HFF-Myc (cell line): ENCODE measurements at regions not wholly inside any gene's neighbourhood (a gene's known extent, or its start where the extent isn't known, plus 50 kb on each side); places are given as distances from the start of the nearest gene placed in this dataset.

Experiments
- DNase-seq: peaks from one replicate; pipeline ENCODE4 v3.0.0-alpha.2; 2011; ENCODE audit warnings: low read depth; ENCODE audit errors: extremely low read depth
- H3K4me3 ChIP-seq: replicated peaks from 2 replicates; pipeline ENCODE4 v1.5.1; 2011; ENCODE audit warnings: low read depth, mild to moderate bottlenecking, control low read depth, low read length
- TF ChIP-seq, protein P1 (sequence below): IDR thresholded peaks from 2 replicates; pipeline ENCODE4 v1.5.1; 2012; ENCODE audit warnings: mild to moderate bottlenecking, low read depth, low read length, control low read depth; ENCODE audit errors: missing control alignments

DNA sequence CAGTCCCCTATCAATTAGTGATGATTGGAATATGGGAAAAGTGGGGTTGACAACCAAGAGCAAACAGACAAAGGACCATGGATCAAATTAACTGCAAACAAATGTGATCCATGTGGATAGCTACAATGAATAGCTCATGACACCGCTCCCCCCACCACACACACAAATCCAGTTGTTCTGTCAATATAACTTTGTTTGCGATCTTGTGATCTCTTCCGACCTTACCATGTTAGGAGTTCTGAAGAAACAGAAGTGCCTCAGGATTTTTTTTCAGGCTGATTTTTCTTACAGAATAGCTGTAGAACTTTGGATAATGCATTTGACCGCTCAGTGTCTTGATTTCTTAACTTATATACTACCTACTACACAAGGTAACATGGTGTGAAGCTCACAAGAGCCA lies 116.6 kb downstream of the SH2D1A start:
- H3K4me3 ChIP-seq: no peak overlapping the region
- no peak for DNase-seq
- TF ChIP-seq, protein P1, sequence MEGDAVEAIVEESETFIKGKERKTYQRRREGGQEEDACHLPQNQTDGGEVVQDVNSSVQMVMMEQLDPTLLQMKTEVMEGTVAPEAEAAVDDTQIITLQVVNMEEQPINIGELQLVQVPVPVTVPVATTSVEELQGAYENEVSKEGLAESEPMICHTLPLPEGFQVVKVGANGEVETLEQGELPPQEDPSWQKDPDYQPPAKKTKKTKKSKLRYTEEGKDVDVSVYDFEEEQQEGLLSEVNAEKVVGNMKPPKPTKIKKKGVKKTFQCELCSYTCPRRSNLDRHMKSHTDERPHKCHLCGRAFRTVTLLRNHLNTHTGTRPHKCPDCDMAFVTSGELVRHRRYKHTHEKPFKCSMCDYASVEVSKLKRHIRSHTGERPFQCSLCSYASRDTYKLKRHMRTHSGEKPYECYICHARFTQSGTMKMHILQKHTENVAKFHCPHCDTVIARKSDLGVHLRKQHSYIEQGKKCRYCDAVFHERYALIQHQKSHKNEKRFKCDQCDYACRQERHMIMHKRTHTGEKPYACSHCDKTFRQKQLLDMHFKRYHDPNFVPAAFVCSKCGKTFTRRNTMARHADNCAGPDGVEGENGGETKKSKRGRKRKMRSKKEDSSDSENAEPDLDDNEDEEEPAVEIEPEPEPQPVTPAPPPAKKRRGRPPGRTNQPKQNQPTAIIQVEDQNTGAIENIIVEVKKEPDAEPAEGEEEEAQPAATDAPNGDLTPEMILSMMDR: no peak

DNA sequence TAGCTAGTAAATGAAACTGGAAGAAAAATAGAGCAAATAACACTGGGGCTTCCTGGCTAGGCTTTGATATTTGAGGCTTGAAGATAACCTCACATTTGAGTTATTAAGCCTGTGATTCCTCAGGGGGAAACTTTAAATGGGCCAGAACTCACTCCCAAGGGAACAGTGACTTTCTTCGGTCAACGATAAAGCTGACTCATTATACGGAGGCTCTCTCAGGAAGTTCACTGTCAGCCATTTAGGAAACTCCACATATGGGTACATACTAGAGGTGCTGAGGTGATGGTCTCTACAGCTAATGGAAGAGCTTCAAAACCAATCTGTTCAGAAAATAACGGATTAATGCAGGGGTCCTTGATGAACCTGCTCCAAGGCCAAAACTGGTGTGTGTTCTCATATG lies 120.8 kb downstream of the SH2D1A start:
- H3K4me3 ChIP-seq: no peak overlapping the region
- DNase-seq: no peak
- TF ChIP-seq, protein P1: no peak

DNA sequence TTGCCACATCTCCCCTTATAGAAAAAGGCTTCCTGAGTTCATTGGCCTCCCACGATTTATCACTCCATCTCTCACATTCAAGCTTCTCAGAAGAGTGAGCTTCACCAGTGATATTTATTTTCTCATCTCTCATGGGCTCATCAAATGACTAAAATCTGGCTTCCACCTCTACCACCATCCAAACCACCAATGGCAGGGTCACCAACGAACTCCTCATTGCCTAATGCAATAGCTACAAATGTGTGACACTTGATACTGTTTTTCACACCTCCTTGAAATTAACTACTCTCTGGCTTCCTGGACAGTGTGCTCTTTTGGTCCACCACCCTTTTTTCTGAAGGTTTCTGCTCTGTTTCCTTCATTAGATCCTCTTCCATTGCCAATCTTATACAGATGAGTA lies 129.0 kb downstream of the SH2D1A start:
- no peak for DNase-seq
- no peak overlapping the region for H3K4me3 ChIP-seq
- TF ChIP-seq, protein P1: no peak

DNA sequence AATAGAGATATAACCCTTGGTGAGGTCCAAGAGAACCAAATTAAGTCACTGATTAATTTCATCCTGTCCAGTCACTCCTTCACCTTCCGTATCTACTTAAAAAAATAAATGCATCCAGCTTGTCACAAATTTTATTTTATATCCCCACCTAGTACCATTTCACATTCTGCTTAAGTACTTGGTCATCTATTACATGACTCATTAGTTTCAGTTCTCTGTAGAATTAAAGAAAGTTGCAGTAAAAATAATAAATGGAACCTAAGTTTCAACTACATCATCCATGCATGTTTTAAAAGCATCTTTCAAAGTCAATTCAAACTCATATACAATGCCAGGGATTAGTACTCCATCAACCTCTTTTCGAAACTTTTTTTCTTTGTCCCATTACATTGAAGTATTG lies 130.2 kb downstream of the SH2D1A start:
- no peak for DNase-seq
- H3K4me3 ChIP-seq: no peak overlapping the region
- TF ChIP-seq, protein P1: no peak

DNA sequence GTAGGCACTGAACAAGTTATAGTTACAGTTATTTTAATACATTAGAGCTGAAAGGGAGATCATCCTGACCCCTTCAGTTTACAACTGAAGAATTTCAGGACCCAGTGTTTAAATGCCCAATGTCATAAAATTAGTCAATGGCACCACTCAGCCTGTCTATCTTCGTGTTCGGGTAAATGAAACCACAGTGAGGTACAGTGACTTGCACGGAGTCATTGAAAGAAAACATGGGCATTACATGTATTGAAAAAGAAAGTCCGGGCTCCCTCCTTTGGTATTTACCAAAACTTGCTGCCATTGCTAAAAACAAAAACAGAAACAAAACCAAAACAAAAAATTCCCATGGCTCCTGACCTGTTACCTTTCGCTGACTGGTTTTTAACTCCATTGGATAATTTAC lies 131.7 kb downstream of the SH2D1A start:
- no peak overlapping the region for H3K4me3 ChIP-seq
- DNase-seq: no peak
- TF ChIP-seq, protein P1: no peak

DNA sequence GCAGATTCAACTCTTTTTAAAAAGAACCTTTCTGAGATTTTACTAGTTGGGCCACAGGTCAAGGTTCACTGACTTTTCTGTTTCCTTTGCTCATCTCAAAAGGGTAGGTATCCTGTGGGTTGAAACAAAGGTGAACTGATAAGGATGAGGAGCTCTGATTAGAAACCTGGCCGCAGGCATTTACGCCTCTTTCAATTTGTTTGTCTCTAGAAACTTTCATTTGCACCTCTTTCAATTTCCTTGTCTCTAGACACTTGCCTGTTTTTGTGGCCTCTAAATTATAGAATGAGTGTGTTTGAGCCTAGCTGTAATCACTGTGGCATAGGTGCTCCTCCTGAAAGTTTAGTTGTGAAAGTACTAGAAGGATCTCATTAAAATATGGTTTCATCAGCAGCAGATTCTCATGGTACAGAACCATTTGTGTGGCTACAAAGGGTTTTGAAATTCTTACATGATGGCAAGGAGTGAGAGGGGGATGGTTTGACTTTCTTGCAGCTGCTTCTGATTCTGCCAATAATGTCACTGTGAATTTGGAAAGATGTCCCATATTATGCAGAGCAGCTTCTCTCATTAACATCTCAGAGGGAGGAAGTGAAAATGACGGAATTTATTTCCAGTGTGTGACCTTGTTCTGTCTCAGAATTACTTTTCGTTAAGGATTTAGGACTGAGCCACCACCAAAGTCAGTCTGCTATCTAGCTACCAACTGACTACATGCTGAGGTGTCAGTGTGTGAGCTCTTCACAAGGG lies 142.2 kb downstream of the SH2D1A start:
- no peak for DNase-seq
- TF ChIP-seq, protein P1: no peak
- H3K4me3 ChIP-seq: no peak overlapping the region

DNA sequence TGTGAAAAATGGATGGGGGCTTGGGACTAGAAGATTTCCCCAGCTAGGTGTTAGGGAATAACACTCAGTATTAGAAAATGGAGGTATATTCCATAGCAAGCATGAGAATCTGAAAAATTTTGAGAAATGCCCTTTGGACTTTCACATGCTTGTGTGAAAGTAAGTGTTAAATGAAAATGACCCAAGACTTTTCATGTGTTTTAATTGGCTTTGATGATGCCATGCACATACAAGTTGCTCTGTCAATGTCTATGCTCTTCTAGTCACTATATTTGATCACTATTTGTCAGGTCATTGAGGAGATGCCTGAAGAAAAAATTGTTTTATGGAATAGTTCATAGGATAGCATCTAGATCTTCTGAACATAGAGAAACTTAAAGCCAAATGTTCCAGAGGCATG lies 147.6 kb downstream of the SH2D1A start:
- DNase-seq: no peak
- TF ChIP-seq, protein P1: no peak
- no peak overlapping the region for H3K4me3 ChIP-seq
